HCT116 (cell line): ENCODE measurements at regions not wholly inside any gene's neighbourhood (a gene's known extent, or its start where the extent isn't known, plus 50 kb on each side); places are given as distances from the start of the nearest gene placed in this dataset.

ENCODE experiments used
- ATAC-seq: fragments of 200-7000 bp; cut with Tn5 transposase; 2 replicates; pipeline ENCODE4 v1.9.1; 2020; ENCODE audit warnings: mild to moderate bottlenecking, moderate library complexity
- BruUV-seq: library from RNA; stranded (reverse); fragments of 400-500 nt; replicated peaks from 2 replicates; lab custom pipeline; 2021; lab: Mats Ljungman, UMichigan
- CTCF ChIA-PET: fragments of 300-600 bp; sonication (Branson Sonifier 250); formaldehyde crosslinking; loops from one replicate; lab custom pipeline; 2021; ENCODE audit warnings: antibody characterized with exemption; lab: Charles Lee
- POLR2A ChIA-PET: fragments of 300-600, 350-600 bp; sonication (Branson Sonifier 250); formaldehyde crosslinking; loops from one replicate; lab custom pipeline; 2021; ENCODE audit warnings: antibody characterized with exemption; lab: Charles Lee
- RAD21 ChIA-PET, 2 experiments: fragments of 300-600 bp; sonication (Branson Sonifier 250); formaldehyde crosslinking; loops; one replicate each; lab custom pipeline; 2023; ENCODE audit warnings: low total read pairs in 2 of 2; ENCODE audit not compliant: uncharacterized antibody in 2 of 2, unreplicated experiment in 2 of 2, low non-redundant PET in 1 of 2; lab: Charles Lee
- DNase-seq: peaks from one replicate; pipeline ENCODE4 v3.0.0-alpha.2; 2010; ENCODE audit warnings: low read depth, low spot score
- H2AFZ ChIP-seq: fragments of 200-600 bp; shearing (Covaris generic), sonication (generic); 2 replicates; pipeline ENCODE4 v1.6.1; 2017; ENCODE audit warnings: low read depth, mixed run types, mixed read lengths, antibody characterized with exemption, low read length; ENCODE audit not compliant: poor library complexity, severe bottlenecking
- H3K27ac ChIP-seq: 2 replicates; pipeline ENCODE4 v1.5.1; 2012; ENCODE audit warnings: low read depth, low read length
- H3K27me3 ChIP-seq: fragments of 200-600 bp; sonication (generic); 2 replicates; pipeline ENCODE4 v1.6.1; 2016; ENCODE audit warnings: mixed run types, low read length, mixed read lengths; ENCODE audit not compliant: insufficient read depth
- H3K36me3 ChIP-seq, 2 experiments: fragments of 200-500 bp in 1 of 2; fragments of 200-600 bp in 1 of 2; sonication (Bioruptor generic) in 1 of 2; sonication (generic) in 1 of 2; 2 replicates each; pipeline versions ENCODE4 v1.5.1 to v1.6.1; 2014 to 2016; ENCODE audit warnings: low read length in 2 of 2, inconsistent platforms in 1 of 2, mixed read lengths in 1 of 2, mixed run types in 1 of 2; ENCODE audit not compliant: insufficient read depth in 2 of 2, control insufficient read depth in 1 of 2
- H3K4me1 ChIP-seq, 2 experiments: fragments of 200-600 bp in 1 of 2; sonication (generic) in 1 of 2; 2 replicates each; pipeline versions ENCODE4 v1.5.1 to v1.6.1; 2012 to 2017; ENCODE audit warnings: low read length in 2 of 2, inconsistent platforms in 1 of 2, mild to moderate bottlenecking in 1 of 2, mixed read lengths in 1 of 2, mixed run types in 1 of 2, moderate library complexity in 1 of 2; ENCODE audit not compliant: insufficient read depth in 2 of 2, control insufficient read depth in 1 of 2
- H3K4me2 ChIP-seq: fragments of 200-600 bp; sonication (generic); 2 replicates; pipeline ENCODE4 v1.6.1; 2017; ENCODE audit warnings: mixed run types, low read length, mixed read lengths
- H3K4me3 ChIP-seq, 2 experiments: fragments of 200-600 bp in 1 of 2; sonication (generic) in 1 of 2; replicated peaks in 1 of 2; 2 replicates each; pipeline ENCODE4 v1.5.1; 2011 to 2016; ENCODE audit warnings: low read length in 2 of 2, control low read depth in 1 of 2, low read depth in 1 of 2, mild to moderate bottlenecking in 1 of 2, mixed read lengths in 1 of 2, mixed run types in 1 of 2
- H3K79me2 ChIP-seq: fragments of 200-600 bp; sonication (generic); 2 replicates; pipeline ENCODE4 v1.6.1; 2017; ENCODE audit warnings: mild to moderate bottlenecking, mixed run types, low read length, moderate library complexity, mixed read lengths; ENCODE audit not compliant: insufficient read depth
- H3K9ac ChIP-seq: fragments of 200-600 bp; sonication (generic); 2 replicates; pipeline ENCODE4 v1.6.1; 2016; ENCODE audit warnings: low read length, mixed read lengths
- H3K9me2 ChIP-seq: fragments of 200-600 bp; sonication (generic), shearing (Covaris generic); 2 replicates; pipeline ENCODE4 v1.6.1; 2017; ENCODE audit warnings: mixed run types, mild to moderate bottlenecking, moderate library complexity; ENCODE audit not compliant: insufficient read depth
- H3K9me3 ChIP-seq, 2 experiments: fragments of 200-500 bp in 1 of 2; fragments of 200-600 bp in 1 of 2; sonication (Bioruptor generic) in 1 of 2; sonication (generic) in 1 of 2; 2 replicates each; pipeline ENCODE4 v1.6.1; 2014 to 2017; ENCODE audit warnings: low read length in 2 of 2, mixed read lengths in 2 of 2, inconsistent platforms in 1 of 2, low read depth in 1 of 2, mild to moderate bottlenecking in 1 of 2, mixed run types in 1 of 2, moderate library complexity in 1 of 2; ENCODE audit not compliant: control insufficient read depth in 1 of 2, insufficient read depth in 1 of 2
- H4K20me1 ChIP-seq: fragments of 200-600 bp; sonication (generic), shearing (Covaris generic); 2 replicates; pipeline ENCODE4 v1.6.1; 2017; ENCODE audit warnings: mixed run types, mild to moderate bottlenecking, moderate library complexity; ENCODE audit not compliant: insufficient read depth
- ATF3 ChIP-seq: IDR thresholded peaks from 2 replicates; pipeline ENCODE4 v1.6.1; 2012
- CBX3 ChIP-seq: IDR thresholded peaks from 2 replicates; pipeline ENCODE4 v1.6.1; 2012; ENCODE audit warnings: low read depth
- CEBPB ChIP-seq: IDR thresholded peaks from 2 replicates; pipeline ENCODE4 v1.6.1; 2012; ENCODE audit warnings: low read depth
- EGR1 ChIP-seq: IDR thresholded peaks from 2 replicates; pipeline ENCODE4 v1.6.1; 2012; ENCODE audit warnings: low read depth
- EZH2 ChIP-seq: fragments of 200-600 bp; sonication (generic); IDR thresholded peaks from 2 replicates; pipeline ENCODE4 v1.6.1; 2017; ENCODE audit warnings: antibody characterized with exemption, mixed run types
- EZH2phosphoT487 ChIP-seq: fragments of 200-600 bp; IDR thresholded peaks from 2 replicates; pipeline ENCODE4 v1.6.1; 2018; ENCODE audit warnings: antibody characterized with exemption, borderline replicate concordance
- FOSL1 ChIP-seq: IDR thresholded peaks from 2 replicates; pipeline ENCODE4 v1.6.1; 2012; ENCODE audit warnings: low read depth
- JUND ChIP-seq: IDR thresholded peaks from 2 replicates; pipeline ENCODE4 v1.6.1; 2012
- MAX ChIP-seq: IDR thresholded peaks from 2 replicates; pipeline ENCODE4 v1.6.1; 2012
- POLR2AphosphoS5 ChIP-seq: IDR thresholded peaks from 2 replicates; pipeline ENCODE4 v1.6.1; 2011; ENCODE audit warnings: mild to moderate bottlenecking, low read depth, low read length, moderate library complexity
- RAD21 ChIP-seq: IDR thresholded peaks from 2 replicates; pipeline ENCODE4 v1.6.1; 2012; ENCODE audit warnings: low read depth, mild to moderate bottlenecking
- REST ChIP-seq: IDR thresholded peaks from 2 replicates; pipeline ENCODE4 v1.6.1; 2012; ENCODE audit warnings: low read depth
- SIN3A ChIP-seq: IDR thresholded peaks from 2 replicates; pipeline ENCODE4 v1.6.1; 2012; ENCODE audit warnings: low read depth
- SRF ChIP-seq: IDR thresholded peaks from 2 replicates; pipeline ENCODE4 v1.6.1; 2012; ENCODE audit warnings: low read depth
- TCF7L2 ChIP-seq: IDR thresholded peaks from 2 replicates; pipeline ENCODE4 v1.7.0; 2011; ENCODE audit warnings: borderline replicate concordance, inconsistent platforms; ENCODE audit not compliant: insufficient read depth, insufficient read length; ENCODE audit errors: extremely low read depth
- YY1 ChIP-seq: IDR thresholded peaks from 2 replicates; pipeline ENCODE4 v1.6.1; 2011; ENCODE audit warnings: low read length, low read depth, moderate library complexity, mild to moderate bottlenecking; ENCODE audit not compliant: insufficient replicate concordance; ENCODE audit errors: extremely low read depth
- ZBTB33 ChIP-seq: IDR thresholded peaks from 2 replicates; pipeline ENCODE4 v1.6.1; 2011; ENCODE audit warnings: mild to moderate bottlenecking, low read length, moderate library complexity; ENCODE audit not compliant: insufficient replicate concordance; ENCODE audit errors: extremely low read depth
- ZFX ChIP-seq: fragments of 450-650 bp; IDR thresholded peaks from 2 replicates; pipeline ENCODE4 v1.6.1; 2017
- ZNF274 ChIP-seq: fragments of 200-500 bp; sonication (Bioruptor generic); IDR thresholded peaks from 2 replicates; pipeline ENCODE4 v1.6.1; 2014; ENCODE audit warnings: mild to moderate bottlenecking, low read depth, low read length, inconsistent platforms
- intact Hi-C: fragments of 100-400 bp; cut with micrococcal nuclease; formaldehyde crosslinking; loops from 2 replicates; pipeline ENCODE4 v1.10.0; 2022

GRCh38 chr12:89072294-89073026 lies 279.8 kb downstream of the DUSP6 start:
- Histone ChIP-seq H3K9ac (no peak overlapping the region), H3K4me3 (no peak overlapping the region), H4K20me1 (no peaks in the 10 kb centered on the region), H3K79me2 (no peaks in the 10 kb centered on the region), H3K9me3 (no peaks in the 10 kb centered on the region), H3K27me3 (no peaks in the 10 kb centered on the region), H3K4me2 (no peak overlapping the region), H3K9me2 (peaks cover 3% of the 10 kb centered on the region; the same call in 1 of the 2 replicates), H3K27ac (no peak overlapping the region), H3K4me1 (peaks cover 0 to 7% of the 10 kb centered on the region in 2 experiments; a peak in 2 of 4 replicates), H2AFZ (no peak overlapping the region), H3K36me3 (no peaks in the 10 kb centered on the region)
- BruUV-seq, result no TSS peak
- TF ChIP-seq SIN3A (no peak), JUND (no peak), TCF7L2 (no peak), EGR1 (no peak), ZNF274 (no peak), ZFX (no peak), SRF (no peak), EZH2 (no peak), ATF3 (no peak), FOSL1 (no peak), CBX3 (no peak), RAD21 (no peak), YY1 (no peak), MAX (no peak), REST (no peak), ZBTB33 (no peak), POLR2AphosphoS5 (no peak), CEBPB (no peak), EZH2phosphoT487 (no peak)
- intact Hi-C loops, result no loop called here
- CTCF ChIA-PET, result no interaction called here
- RAD21 ChIA-PET, result no interaction called here
- POLR2A ChIA-PET, result no interaction called here
- DNase-seq (no peak), ATAC-seq (no peak)
